PFSK-1 (cell line): ENCODE measurements at regions not wholly inside any gene's neighbourhood (a gene's known extent, or its start where the extent isn't known, plus 50 kb on each side); places are given as distances from the start of the nearest gene placed in this dataset.

ENCODE experiments used
- POLR2AphosphoS5 ChIP-seq: IDR thresholded peaks from 2 replicates; pipeline ENCODE4 v1.6.1; 2012; ENCODE audit warnings: low read depth, mild to moderate bottlenecking, control low read depth, low read length, moderate library complexity
- REST ChIP-seq, 2 experiments: IDR thresholded peaks; 2 replicates each; pipeline versions ENCODE4 v1.6.1 to v1.8.0; 2011 to 2012; ENCODE audit warnings: low read depth in 2 of 2, low read length in 2 of 2, control low read depth in 1 of 2, inconsistent platforms in 1 of 2, mild to moderate bottlenecking in 1 of 2, moderate library complexity in 1 of 2; ENCODE audit not compliant: insufficient read depth in 1 of 2
- SIN3A ChIP-seq: IDR thresholded peaks from 2 replicates; pipeline ENCODE4 v1.6.1; 2012; ENCODE audit warnings: mild to moderate bottlenecking, low read length, moderate library complexity, borderline replicate concordance; ENCODE audit not compliant: insufficient read depth
- TAF1 ChIP-seq: IDR thresholded peaks from 2 replicates; pipeline ENCODE4 v1.6.1; 2012; ENCODE audit warnings: low read length, control low read depth, borderline replicate concordance; ENCODE audit not compliant: insufficient read depth

DNA sequence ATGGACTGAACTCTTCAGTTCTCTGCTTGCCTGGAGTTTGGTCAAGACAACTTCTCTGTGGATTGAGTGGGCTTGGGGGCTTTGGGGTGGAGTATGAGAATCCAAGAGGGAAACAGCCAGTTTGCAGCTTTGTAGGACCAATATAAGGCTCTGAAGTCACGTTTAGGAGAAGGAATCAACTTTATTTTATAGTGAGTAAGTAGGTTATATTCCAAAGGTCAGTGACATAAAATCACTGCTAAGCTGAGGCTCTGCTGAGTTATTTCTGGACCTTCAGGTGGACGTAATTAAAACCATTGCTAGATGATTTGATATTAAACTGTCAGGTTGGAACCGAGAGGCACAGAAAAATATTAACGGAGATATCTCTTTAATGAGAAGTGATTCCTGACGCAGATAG, 514.4 kb downstream of the DMAC1 start:
- no peak for TF ChIP-seq REST (IDR thresholded peaks at IDR 0.05; ENCODE audit: insufficient read depth in 1 of 2, low read depth in 2 of 2, low read length in 2 of 2)
- TF ChIP-seq POLR2AphosphoS5, result no peak
- TF ChIP-seq SIN3A, result no peak
- no peak for TF ChIP-seq TAF1
